Activated naive CD4-positive, alpha-beta T cell (primary cell): ENCODE measurements at regions not wholly inside any gene's neighbourhood (a gene's known extent, or its start where the extent isn't known, plus 50 kb on each side); places are given as distances from the start of the nearest gene placed in this dataset.

Source experiments
- DNase-seq, 4 experiments: peaks; one replicate each; lab custom pipeline; 2025; lab: John Stamatoyannopoulos, UW

GRCh38 chr6:37556881-37557644 lies 57.4 kb upstream of the CCDC167 start:
- DNase-seq: no peak

- DNase-seq: no peak
These were observed 55.5 kb upstream of the CCDC167 start for GRCh38 chr6:37555040-37555781.

- DNase-seq: no peak
These were observed 54.8 kb upstream of the CCDC167 start for GRCh38 chr6:37554480-37554819.

- no peak for DNase-seq
These were observed 52.6 kb upstream of the CCDC167 start for GRCh38 chr6:37552267-37552666.

- no peak for DNase-seq
These were observed 52.2 kb upstream of the CCDC167 start for GRCh38 chr6:37551867-37552266.

GRCh38 chr6:37551446-37551845 lies 51.8 kb upstream of the CCDC167 start:
- no peak for DNase-seq

GRCh38 chr6:37551002-37551401 lies 51.3 kb upstream of the CCDC167 start:
- DNase-seq: no peak

GRCh38 chr6:37550191-37550831 lies 50.6 kb upstream of the CCDC167 start:
- no peak for DNase-seq

- DNase-seq: no peak
These were observed 49.9 kb upstream of the CCDC167 start for GRCh38 chr6:37549558-37549957.
